Stimulated activated CD4-positive, alpha-beta T cell treated with anti-CD3 and anti-CD28 coated beads, Interleukin-4, amount 100 ng/mL, for 48 hours (primary cell): ENCODE measurements at regions not wholly inside any gene's neighbourhood (a gene's known extent, or its start where the extent isn't known, plus 50 kb on each side); places are given as distances from the start of the nearest gene placed in this dataset.
"Not testable (repeated sequence)": the region's sequence is repeated elsewhere in the genome, so short reads cannot be mapped to it uniquely, and the experiment has no call there.

Experiments
- DNase-seq, 2 donors: peaks; one replicate each; pipeline ENCODE4 v3.0.0-alpha.2; 2020; ENCODE audit warnings: low read depth in 2 of 2

- no peak for DNase-seq
These were observed 322.9 kb upstream of the NRP1 start for GRCh38 chr10:33657154-33657908.

GRCh38 chr10:33655921-33656320 is 321.5 kb upstream of the NRP1 start:
- no peak for DNase-seq

GRCh38 chr10:33655165-33655815 is 320.8 kb upstream of the NRP1 start:
- peak in 1 of 2 donors; percentile 2 for DNase-seq

- DNase-seq: no peak
These were observed 319.3 kb upstream of the NRP1 start for GRCh38 chr10:33653584-33654367.

- DNase-seq: no peak
These were observed 318.4 kb upstream of the NRP1 start for GRCh38 chr10:33652870-33653269.

- DNase-seq: not testable (repeated sequence)
These were observed 315.7 kb upstream of the NRP1 start for GRCh38 chr10:33650131-33650530.

GRCh38 chr10:33643042-33643441 is 308.6 kb upstream of the NRP1 start:
- DNase-seq: no peak

GRCh38 chr10:33638891-33639290 is 304.4 kb upstream of the NRP1 start:
- DNase-seq: no peak

- no peak for DNase-seq
These were observed 303.9 kb upstream of the NRP1 start for GRCh38 chr10:33638374-33638773.

GRCh38 chr10:33635967-33636515 is 301.6 kb upstream of the NRP1 start:
- DNase-seq: no peak

GRCh38 chr10:33632432-33632831 is 298.0 kb upstream of the NRP1 start:
- no peak for DNase-seq

- DNase-seq: no peak
These were observed 297.5 kb upstream of the NRP1 start for GRCh38 chr10:33631991-33632390.

GRCh38 chr10:33630761-33631160 is 296.3 kb upstream of the NRP1 start:
- no peak for DNase-seq

GRCh38 chr10:33627611-33628010 is 293.1 kb upstream of the NRP1 start:
- no peak for DNase-seq

- DNase-seq: no peak
These were observed 292.5 kb upstream of the NRP1 start for GRCh38 chr10:33626798-33627466.

GRCh38 chr10:33623669-33624068 is 289.2 kb upstream of the NRP1 start:
- no peak for DNase-seq

GRCh38 chr10:33621101-33621500 is 286.6 kb upstream of the NRP1 start:
- DNase-seq: no peak

- no peak for DNase-seq
These were observed 283.7 kb upstream of the NRP1 start for GRCh38 chr10:33618196-33618595.

GRCh38 chr10:33617381-33618080 is 283.1 kb upstream of the NRP1 start:
- no peak for DNase-seq

GRCh38 chr10:33616956-33617355 is 282.5 kb upstream of the NRP1 start:
- no peak for DNase-seq

GRCh38 chr10:33612551-33612950 is 278.1 kb upstream of the NRP1 start:
- DNase-seq: no peak
